Brain microvascular endothelial cell (primary cell): ENCODE measurements at regions not wholly inside any gene's neighbourhood (a gene's known extent, or its start where the extent isn't known, plus 50 kb on each side); places are given as distances from the start of the nearest gene placed in this dataset.
"Not testable (repeated sequence)": the region's sequence is repeated elsewhere in the genome, so short reads cannot be mapped to it uniquely, and the experiment has no call there.

ENCODE experiments used
- DNase-seq: peaks from one replicate; pipeline ENCODE4 v3.0.0-alpha.2; 2020
- H3K27ac ChIP-seq: fragments of 250-450 bp; sonication (Bioruptor Pico); 2 replicates; pipeline ENCODE4 v1.5.1; 2020; ENCODE audit warnings: mild to moderate bottlenecking, moderate library complexity
- H3K27me3 ChIP-seq: fragments of 250-450 bp; sonication (Bioruptor Pico); replicated peaks from 2 replicates; pipeline ENCODE4 v1.5.1; 2020; ENCODE audit warnings: mild to moderate bottlenecking
- H3K36me3 ChIP-seq: fragments of 250-450 bp; sonication (Bioruptor Pico); replicated peaks from 2 replicates; pipeline ENCODE4 v1.5.1; 2020; ENCODE audit warnings: mild to moderate bottlenecking
- H3K4me3 ChIP-seq: 2 replicates; pipeline ENCODE4 v1.5.1; 2011; ENCODE audit warnings: low read depth, mild to moderate bottlenecking, control low read depth, low read length, moderate library complexity
- in situ Hi-C: cut with HindIII; loops from 2 replicates; pipeline ENCODE4 v1.10.0; 2017; ENCODE audit warnings: low sequenced_read_pairs, low pct_ligation_motif_present
- TF ChIP-seq, protein P1 (sequence below): IDR thresholded peaks from 2 replicates; pipeline ENCODE4 v1.5.1; 2011; ENCODE audit warnings: low read depth, mild to moderate bottlenecking, moderate library complexity, low read length, control low read depth, inconsistent platforms; ENCODE audit errors: missing control alignments

DNA sequence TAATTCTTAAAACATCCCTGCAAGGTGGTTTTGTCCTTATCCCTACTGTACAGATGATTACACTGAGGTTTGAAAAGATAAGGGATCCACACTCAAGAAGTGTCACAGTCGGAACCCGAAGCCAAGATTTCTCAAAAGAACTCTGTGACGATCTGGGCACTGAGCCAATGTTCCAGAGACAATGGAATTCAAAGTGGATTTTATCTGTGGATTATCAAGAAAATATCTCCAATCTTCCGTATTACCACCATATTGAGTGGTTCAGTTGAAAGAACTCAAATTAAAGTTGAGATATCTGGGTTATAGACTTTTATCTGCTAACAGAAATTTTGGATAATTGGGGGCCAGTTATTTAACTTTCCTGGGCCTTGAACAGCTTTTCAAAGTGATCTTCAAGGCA lies 100.0 kb upstream of the GRAMD1B start:
- in situ Hi-C loops, result no loop called here
- DNase-seq, result no peak
- H3K27ac ChIP-seq, result no peak overlapping the region
- H3K4me3 ChIP-seq, result no peak overlapping the region
- H3K36me3 ChIP-seq, result no peaks in the 10 kb centered on the region
- no peaks in the 10 kb centered on the region for H3K27me3 ChIP-seq
- TF ChIP-seq, protein P1, sequence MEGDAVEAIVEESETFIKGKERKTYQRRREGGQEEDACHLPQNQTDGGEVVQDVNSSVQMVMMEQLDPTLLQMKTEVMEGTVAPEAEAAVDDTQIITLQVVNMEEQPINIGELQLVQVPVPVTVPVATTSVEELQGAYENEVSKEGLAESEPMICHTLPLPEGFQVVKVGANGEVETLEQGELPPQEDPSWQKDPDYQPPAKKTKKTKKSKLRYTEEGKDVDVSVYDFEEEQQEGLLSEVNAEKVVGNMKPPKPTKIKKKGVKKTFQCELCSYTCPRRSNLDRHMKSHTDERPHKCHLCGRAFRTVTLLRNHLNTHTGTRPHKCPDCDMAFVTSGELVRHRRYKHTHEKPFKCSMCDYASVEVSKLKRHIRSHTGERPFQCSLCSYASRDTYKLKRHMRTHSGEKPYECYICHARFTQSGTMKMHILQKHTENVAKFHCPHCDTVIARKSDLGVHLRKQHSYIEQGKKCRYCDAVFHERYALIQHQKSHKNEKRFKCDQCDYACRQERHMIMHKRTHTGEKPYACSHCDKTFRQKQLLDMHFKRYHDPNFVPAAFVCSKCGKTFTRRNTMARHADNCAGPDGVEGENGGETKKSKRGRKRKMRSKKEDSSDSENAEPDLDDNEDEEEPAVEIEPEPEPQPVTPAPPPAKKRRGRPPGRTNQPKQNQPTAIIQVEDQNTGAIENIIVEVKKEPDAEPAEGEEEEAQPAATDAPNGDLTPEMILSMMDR, result no peak

DNA sequence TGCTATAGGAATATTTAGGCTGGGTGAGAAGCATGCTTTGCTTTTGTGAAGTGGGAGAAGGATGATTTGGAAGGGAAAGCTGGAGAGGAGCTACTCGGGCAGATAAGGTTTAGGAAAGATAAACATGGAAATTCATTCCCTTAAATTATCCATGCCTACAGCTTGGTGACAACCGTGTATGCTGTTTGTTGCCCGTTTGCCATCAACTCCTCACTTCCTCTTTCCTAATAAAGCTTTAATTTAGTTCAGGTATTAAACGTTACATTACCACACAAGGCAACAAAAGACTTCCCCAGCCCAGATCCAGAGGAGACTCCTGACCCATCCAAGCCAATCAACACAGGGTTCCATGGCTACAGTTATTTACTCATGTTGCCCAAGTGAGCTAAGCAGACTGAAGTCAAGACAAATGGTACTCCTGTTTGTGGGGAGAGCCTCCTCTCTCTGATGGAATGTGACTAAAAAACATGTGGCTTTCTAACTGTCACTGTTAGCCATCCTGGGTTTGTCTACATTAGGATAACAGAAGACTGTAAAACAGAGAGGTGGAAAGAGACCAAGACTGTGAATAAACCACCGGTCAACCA lies 101.7 kb upstream of the GRAMD1B start:
- no peak for DNase-seq
- in situ Hi-C loops, result no loop called here
- Histone ChIP-seq H3K27ac (no peak overlapping the region), H3K4me3 (no peak overlapping the region), H3K36me3 (no peaks in the 10 kb centered on the region), H3K27me3 (no peaks in the 10 kb centered on the region)
- TF ChIP-seq, protein P1, result no peak

DNA sequence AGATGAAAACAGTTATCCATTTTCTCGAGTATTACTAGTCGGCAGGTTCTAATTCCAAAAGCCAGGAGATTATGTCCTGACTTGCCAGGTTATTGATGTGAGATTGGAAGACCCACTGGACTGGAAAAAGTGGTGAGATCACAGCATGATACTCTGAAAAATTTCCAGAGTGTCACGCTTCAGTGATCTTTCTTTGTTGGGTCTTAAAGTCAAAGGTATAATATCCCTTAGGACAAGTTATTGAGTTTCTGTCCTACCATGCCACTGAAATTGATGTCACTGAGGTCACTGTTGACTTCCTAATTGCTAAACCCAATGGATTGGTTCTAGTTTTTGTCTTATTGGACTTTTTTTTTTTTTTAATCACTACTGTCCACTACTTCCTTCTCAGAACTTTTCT lies 104.5 kb upstream of the GRAMD1B start:
- DNase-seq, result no peak
- in situ Hi-C loops, result no loop called here
- TF ChIP-seq, protein P1, result no peak
- Histone ChIP-seq H3K27me3 (no peaks in the 10 kb centered on the region), H3K4me3 (no peak overlapping the region), H3K27ac (no peak overlapping the region), H3K36me3 (no peaks in the 10 kb centered on the region)

DNA sequence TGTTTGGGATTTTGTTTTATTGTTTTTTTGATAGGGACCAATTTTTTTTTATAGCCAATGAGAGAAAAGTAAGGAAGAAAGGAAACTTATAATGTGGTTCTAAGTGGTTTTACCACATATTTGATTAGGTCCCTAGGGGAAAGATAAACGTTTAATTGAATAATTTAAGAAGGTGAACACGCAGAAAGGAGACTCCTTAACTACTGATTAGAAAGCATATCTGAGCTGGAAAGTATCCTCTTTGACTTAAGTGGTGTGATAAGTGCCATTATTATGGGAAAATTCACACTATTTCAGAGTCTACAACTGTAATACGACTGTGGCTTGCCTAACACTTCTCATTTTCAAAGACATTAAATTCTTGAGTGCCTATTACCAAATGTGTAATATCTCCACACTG lies 106.5 kb upstream of the GRAMD1B start:
- DNase-seq, result no peak
- Histone ChIP-seq H3K27ac (no peak overlapping the region), H3K4me3 (no peak overlapping the region), H3K36me3 (no peaks in the 10 kb centered on the region), H3K27me3 (peaks cover 2% of the 10 kb centered on the region)
- TF ChIP-seq, protein P1, result no peak
- in situ Hi-C loops, result no loop called here

DNA sequence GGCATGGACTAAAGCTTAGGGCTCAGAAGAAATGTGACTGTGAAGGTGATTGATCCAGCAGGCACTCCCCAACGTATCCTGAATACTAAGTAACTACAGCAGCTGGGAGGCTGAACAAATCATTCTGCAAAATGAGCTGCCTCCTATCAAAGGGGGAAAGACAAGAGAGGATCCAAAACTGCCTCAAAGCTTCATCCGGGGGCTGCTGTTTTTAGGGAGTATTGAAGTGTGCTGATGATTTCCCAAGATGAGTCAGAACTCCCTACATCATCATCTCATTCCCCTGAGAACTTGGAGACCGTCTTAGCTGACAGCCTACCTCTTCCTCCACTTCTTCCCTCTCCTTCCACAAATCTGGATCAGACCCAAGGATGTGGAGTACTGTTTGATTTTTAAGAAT lies 108.4 kb upstream of the GRAMD1B start:
- H3K4me3 ChIP-seq, result no peak overlapping the region
- no peaks in the 10 kb centered on the region for H3K36me3 ChIP-seq
- H3K27me3 ChIP-seq, result peaks cover 2% of the 10 kb centered on the region
- TF ChIP-seq, protein P1, result no peak
- in situ Hi-C loops, result no loop called here
- no peak for DNase-seq
- H3K27ac ChIP-seq, result no peak overlapping the region

DNA sequence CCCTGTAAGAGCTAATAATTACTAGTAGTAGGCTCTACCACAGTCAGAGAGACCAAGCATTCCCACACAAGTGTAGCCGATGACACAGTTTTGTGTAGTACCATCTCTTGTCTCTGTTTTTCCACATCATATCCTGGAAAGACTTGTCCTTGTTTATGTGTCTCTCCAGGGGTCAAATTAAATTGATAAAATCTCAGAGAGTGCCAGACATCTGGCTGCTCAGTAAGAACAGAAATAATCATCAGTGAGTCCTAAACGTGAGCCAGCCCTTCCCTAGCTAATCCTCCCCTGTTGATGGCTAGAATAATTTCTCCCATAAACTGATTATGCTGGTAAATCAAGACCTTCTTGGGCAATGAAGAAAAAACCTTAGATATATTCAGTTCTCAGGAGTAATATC lies 111.4 kb upstream of the GRAMD1B start:
- Histone ChIP-seq H3K4me3 (no peak overlapping the region), H3K27me3 (peaks cover 2% of the 10 kb centered on the region), H3K27ac (no peak overlapping the region), H3K36me3 (no peaks in the 10 kb centered on the region)
- in situ Hi-C loops, result no loop called here
- TF ChIP-seq, protein P1, result no peak
- no peak for DNase-seq

DNA sequence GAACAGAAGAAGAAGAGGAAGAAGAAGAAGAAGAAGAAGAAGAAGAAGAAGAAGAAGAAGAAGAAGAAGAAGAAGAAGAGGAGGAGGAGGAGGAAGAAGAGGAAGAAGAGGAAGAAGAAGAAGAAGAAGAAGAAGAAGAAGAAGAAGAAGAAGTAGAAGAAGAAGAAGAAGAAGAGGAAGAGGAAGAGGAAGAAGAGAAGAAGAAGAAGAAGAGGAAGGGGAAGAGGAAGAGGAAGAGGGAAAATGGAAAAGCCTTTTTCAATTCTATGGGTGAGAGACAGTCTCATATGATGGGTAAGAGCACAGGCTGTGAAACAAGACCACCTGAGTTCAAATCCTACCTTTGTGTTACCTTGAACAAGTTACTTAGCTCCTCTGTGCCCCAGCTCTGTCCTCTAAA lies 111.9 kb upstream of the GRAMD1B start:
- H3K27ac ChIP-seq, H3K27me3 ChIP-seq, DNase-seq, in situ Hi-C loops, H3K4me3 ChIP-seq, H3K36me3 ChIP-seq: not testable (repeated sequence)
